PFSK-1 (cell line): ENCODE measurements at regions not wholly inside any gene's neighbourhood (a gene's known extent, or its start where the extent isn't known, plus 50 kb on each side); places are given as distances from the start of the nearest gene placed in this dataset.

Experiments
- FOXP2 ChIP-seq: optimal IDR thresholded peaks from 2 replicates; pipeline ENCODE3; 2011; ENCODE audit warnings: borderline replicate concordance, control low read depth, inconsistent platforms; ENCODE audit not compliant: insufficient read depth; ENCODE audit errors: extremely low read length, extremely low read depth
- POLR2AphosphoS5 ChIP-seq: IDR thresholded peaks from 2 replicates; pipeline ENCODE4 v1.6.1; 2012; ENCODE audit warnings: low read depth, mild to moderate bottlenecking, control low read depth, low read length, moderate library complexity
- SIN3A ChIP-seq: IDR thresholded peaks from 2 replicates; pipeline ENCODE4 v1.6.1; 2012; ENCODE audit warnings: mild to moderate bottlenecking, low read length, moderate library complexity, borderline replicate concordance; ENCODE audit not compliant: insufficient read depth
- TAF1 ChIP-seq: IDR thresholded peaks from 2 replicates; pipeline ENCODE4 v1.6.1; 2012; ENCODE audit warnings: low read length, control low read depth, borderline replicate concordance; ENCODE audit not compliant: insufficient read depth
- TF ChIP-seq, protein P1 (sequence below), 2 experiments: IDR thresholded peaks; 2 replicates each; pipeline versions ENCODE4 v1.6.1 to v1.8.0; 2011 to 2012; ENCODE audit warnings: low read depth in 2 of 2, low read length in 2 of 2, control low read depth in 1 of 2, inconsistent platforms in 1 of 2, mild to moderate bottlenecking in 1 of 2, moderate library complexity in 1 of 2; ENCODE audit not compliant: insufficient read depth in 1 of 2

DNA sequence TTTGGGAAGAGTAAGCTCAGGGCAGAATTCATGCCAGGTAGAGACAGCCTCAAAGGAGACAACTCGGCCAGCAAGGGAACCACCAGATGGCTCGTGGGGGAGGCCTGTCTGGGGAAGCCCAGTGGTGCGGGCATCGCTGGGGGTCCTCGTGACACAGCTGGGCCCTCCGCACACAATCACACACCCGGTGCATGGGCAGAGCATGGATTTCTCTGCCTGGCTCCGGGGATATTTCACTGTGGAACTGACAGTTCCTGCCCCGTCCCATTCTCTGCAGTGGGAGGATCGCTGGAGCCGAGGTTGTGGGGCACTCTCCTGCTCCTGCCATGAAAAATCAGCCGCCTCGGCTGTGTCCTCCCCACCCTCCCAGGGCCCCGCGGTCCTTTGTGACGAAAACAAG lies 108.0 kb downstream of the CRYAA start:
- TF ChIP-seq, protein P1, sequence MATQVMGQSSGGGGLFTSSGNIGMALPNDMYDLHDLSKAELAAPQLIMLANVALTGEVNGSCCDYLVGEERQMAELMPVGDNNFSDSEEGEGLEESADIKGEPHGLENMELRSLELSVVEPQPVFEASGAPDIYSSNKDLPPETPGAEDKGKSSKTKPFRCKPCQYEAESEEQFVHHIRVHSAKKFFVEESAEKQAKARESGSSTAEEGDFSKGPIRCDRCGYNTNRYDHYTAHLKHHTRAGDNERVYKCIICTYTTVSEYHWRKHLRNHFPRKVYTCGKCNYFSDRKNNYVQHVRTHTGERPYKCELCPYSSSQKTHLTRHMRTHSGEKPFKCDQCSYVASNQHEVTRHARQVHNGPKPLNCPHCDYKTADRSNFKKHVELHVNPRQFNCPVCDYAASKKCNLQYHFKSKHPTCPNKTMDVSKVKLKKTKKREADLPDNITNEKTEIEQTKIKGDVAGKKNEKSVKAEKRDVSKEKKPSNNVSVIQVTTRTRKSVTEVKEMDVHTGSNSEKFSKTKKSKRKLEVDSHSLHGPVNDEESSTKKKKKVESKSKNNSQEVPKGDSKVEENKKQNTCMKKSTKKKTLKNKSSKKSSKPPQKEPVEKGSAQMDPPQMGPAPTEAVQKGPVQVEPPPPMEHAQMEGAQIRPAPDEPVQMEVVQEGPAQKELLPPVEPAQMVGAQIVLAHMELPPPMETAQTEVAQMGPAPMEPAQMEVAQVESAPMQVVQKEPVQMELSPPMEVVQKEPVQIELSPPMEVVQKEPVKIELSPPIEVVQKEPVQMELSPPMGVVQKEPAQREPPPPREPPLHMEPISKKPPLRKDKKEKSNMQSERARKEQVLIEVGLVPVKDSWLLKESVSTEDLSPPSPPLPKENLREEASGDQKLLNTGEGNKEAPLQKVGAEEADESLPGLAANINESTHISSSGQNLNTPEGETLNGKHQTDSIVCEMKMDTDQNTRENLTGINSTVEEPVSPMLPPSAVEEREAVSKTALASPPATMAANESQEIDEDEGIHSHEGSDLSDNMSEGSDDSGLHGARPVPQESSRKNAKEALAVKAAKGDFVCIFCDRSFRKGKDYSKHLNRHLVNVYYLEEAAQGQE (IDR thresholded peaks at IDR 0.05; ENCODE audit: insufficient read depth in 1 of 2, low read depth in 2 of 2, low read length in 2 of 2): no peak
- no peak for TF ChIP-seq POLR2AphosphoS5
- TF ChIP-seq SIN3A: no peak
- no peak for TF ChIP-seq TAF1
- no peak for TF ChIP-seq FOXP2

DNA sequence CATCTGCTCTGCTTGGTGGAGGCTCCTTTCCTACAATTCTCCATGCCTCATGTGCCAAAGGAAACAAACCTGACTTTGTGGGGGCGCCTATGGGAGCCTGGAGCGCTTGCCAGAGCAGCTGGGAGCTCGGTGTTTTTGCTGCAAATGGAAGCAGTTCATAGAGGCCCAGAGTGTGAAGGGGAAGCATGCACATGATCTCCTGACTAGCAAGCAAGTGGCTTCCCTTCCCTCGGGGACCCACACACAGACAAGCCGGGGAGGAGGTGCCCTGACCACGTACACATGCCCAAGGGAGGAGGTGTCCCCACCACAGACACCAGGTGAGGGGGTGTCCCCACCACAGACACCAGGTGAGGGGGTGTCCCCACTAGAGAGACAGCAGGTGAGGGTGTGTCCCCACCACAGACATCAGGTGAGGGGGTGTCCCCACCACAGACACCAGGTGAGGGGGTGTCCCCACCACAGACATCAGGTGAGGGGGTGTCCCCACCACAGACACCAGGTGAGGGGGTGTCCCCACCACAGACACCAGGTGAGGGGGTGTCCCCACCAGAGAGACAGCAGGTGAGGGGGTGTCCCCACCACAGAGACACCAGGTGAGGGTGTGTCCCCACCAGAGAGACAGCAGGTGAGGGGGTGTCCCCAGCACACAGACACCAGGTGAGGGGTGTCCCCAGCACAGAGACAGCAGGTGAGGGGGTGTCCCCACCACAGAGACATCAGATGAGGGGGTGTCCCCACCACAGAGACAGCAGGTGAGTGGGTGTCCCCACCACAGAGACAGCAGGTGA lies 106.8 kb downstream of the CRYAA start:
- TF ChIP-seq FOXP2: no peak
- no peak for TF ChIP-seq TAF1
- no peak for TF ChIP-seq POLR2AphosphoS5
- TF ChIP-seq SIN3A: no peak
- TF ChIP-seq, protein P1 (IDR thresholded peaks at IDR 0.05; ENCODE audit: insufficient read depth in 1 of 2, low read depth in 2 of 2, low read length in 2 of 2): no peak

DNA sequence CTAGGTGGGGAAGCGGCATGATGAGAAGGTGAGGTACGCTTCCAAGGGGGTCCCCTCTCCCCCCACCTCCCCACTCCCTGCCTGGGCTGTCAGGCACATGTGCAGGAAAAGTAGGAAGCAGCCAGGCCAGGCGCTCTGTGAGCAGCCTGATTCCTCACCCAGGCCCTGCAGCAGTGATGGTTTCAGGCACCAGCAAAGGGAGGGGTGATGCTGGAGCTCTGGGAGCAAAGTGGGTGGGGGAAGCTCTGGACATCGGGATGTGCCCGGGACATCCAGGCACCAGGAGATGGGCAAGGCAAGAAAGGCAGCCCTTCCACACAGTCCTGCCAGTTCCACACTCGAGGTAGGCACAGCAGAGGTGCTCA lies 106.1 kb downstream of the CRYAA start:
- TF ChIP-seq TAF1 (no peak), POLR2AphosphoS5 (no peak), SIN3A (no peak), FOXP2 (no peak)
- TF ChIP-seq, protein P1 (IDR thresholded peaks at IDR 0.05; ENCODE audit: insufficient read depth in 1 of 2, low read depth in 2 of 2, low read length in 2 of 2): no peak

DNA sequence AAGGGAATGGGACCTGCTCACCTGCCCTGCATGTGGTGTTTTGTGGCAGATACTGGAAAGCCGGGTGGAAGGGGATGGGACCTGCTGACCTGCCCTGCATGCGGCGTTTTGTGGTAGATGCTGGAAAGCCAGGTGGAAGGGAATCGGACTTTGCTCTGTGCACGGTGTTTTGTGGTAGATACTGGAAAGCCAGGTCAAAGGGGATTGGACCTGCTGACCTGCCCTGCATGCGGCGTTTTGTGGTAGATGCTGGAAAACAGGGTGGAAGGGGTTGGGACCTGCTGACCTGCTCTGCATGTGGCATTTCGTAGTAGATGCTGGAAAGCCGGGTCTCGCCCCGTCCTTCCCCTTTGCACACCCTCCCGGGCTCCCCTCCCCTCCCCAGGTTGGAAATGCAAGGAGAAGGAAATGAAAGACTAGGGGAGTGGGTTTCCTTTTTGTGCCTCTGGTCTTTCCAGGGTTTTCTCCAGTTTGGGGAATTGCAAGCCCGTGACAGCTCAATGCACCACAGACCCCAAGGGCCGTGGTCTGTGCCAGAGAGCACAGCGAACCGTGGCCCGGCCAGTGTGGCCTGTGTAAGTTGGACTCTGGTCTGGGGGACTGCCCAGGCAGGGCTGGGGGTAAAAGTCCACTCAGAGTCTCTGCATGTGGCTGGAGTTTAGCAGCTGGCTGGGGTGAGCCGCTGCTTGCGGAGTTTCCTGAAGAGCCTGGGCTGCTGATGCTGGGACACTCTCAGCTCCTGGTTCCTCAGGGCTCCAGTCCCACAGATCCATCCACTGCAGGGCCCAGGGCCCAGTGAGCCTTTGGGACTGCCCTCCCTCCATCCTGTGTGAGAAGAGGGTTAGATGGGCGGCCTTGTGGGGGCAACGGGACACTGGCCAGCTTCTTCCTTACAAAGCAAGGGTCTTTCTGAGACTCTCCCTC lies 105.5 kb downstream of the CRYAA start:
- no peak for TF ChIP-seq POLR2AphosphoS5
- no peak for TF ChIP-seq FOXP2
- TF ChIP-seq, protein P1 (IDR thresholded peaks at IDR 0.05; ENCODE audit: insufficient read depth in 1 of 2, low read depth in 2 of 2, low read length in 2 of 2): no peak
- no peak for TF ChIP-seq TAF1
- no peak for TF ChIP-seq SIN3A
